Motor neuron (in vitro differentiated cells): ENCODE measurements at regions not wholly inside any gene's neighbourhood (a gene's known extent, or its start where the extent isn't known, plus 50 kb on each side); places are given as distances from the start of the nearest gene placed in this dataset.

Experiments
- ATAC-seq, 8 experiments: fragments of 200-7000 bp; cut with Tn5 transposase; replicated peaks in 6 of 8; 2 replicates each; pipeline ENCODE4 v1.8.0; 2021; ENCODE audit warnings: mild to moderate bottlenecking in 8 of 8, moderate library complexity in 8 of 8
- H3K27ac ChIP-seq, 2 donors: fragments of 250-450 bp; sonication (Bioruptor Pico); 2 replicates each; pipeline ENCODE4 v1.9.0; 2021; ENCODE audit warnings: antibody characterized with exemption in 2 of 2, mild to moderate bottlenecking in 2 of 2, moderate library complexity in 1 of 2
- H3K4me1 ChIP-seq, 2 donors: fragments of 250-450 bp; sonication (Bioruptor Pico); replicated peaks in 1 of 2; 2 replicates each; pipeline ENCODE4 v1.6.1; 2021; ENCODE audit warnings: antibody characterized with exemption in 2 of 2, mild to moderate bottlenecking in 2 of 2, moderate library complexity in 1 of 2
- H3K4me3 ChIP-seq, 5 donors: fragments of 250-450 bp; sonication (Bioruptor Pico); 2 replicates each; pipeline ENCODE4 v1.9.0; 2021; ENCODE audit warnings: antibody characterized with exemption in 5 of 5, mild to moderate bottlenecking in 5 of 5, moderate library complexity in 4 of 5
- WGBS, 10 experiments: fragments of 450-650 bp; shearing (Covaris generic); methylation state at CpG; one replicate each; pipeline ENCODE4 v1.0.0; 2022; 5-methylcytosine and 5-hydroxymethylcytosine counted together
- in situ Hi-C, 9 experiments: fragments of 400-800 bp; cut with MboI; loops; one replicate each; pipeline ENCODE4 v1.15.0; 2021; ENCODE audit warnings: low sequenced_read_pairs in 9 of 9, low pct_unique_long_range_greater_than_20kb in 2 of 9; ENCODE audit not compliant: unreplicated experiment in 9 of 9

DNA sequence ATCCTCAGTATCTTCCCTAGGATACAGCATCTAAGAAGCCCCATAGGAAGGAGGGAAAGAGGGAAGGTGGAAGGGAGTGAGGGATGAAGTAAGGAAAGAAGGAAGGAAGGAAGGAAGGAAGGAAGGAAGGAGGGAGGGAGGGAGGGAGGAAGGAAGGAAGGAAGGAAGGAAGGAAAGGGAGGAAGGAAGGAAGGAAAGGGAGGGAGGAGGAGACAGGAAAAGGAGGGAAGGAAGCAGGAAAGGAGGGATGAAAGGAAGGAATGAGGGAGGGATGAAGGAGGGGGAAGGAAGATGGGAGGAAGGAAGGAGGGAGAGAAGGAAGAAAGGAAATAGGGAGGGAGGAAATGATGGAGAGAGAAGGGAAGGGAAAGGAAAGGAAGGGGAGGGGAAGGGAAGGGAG is 455.6 kb upstream of the ZMIZ1 start:
- no peak for ATAC-seq
- no peak overlapping the region for H3K4me3 ChIP-seq
- no peak overlapping the region for H3K27ac ChIP-seq
- in situ Hi-C loops, result no loop called here
- peaks cover 5 to 8% of the 10 kb centered on the region in 2 donors for H3K4me1 ChIP-seq

- Histone ChIP-seq H3K27ac (no peak overlapping the region), H3K4me3 (no peak overlapping the region), H3K4me1 (peaks cover 14 to 16% of the 10 kb centered on the region in 2 donors)
- peak in 7 of 8 experiments; percentile 11 to 72 (median 25) for ATAC-seq
- 80 to 100% (median 80%) methylated on average over 1 to 2 of the region's 4 CpGs; no CpG with 5 or more reads in 5 of the 10 experiments for WGBS, 10 experiments
- in situ Hi-C loops, result no loop called here
Observed at GRCh38 chr10:78614267-78614666, 454.5 kb upstream of the ZMIZ1 start.

GRCh38 chr10:78614744-78615143 is 454.0 kb upstream of the ZMIZ1 start:
- in situ Hi-C loops, result no loop called here
- Histone ChIP-seq H3K27ac (no peak overlapping the region), H3K4me3 (no peak overlapping the region), H3K4me1 (peaks cover 18 to 20% of the 10 kb centered on the region in 2 donors)
- 33 to 100% (median 83%) methylated on average over 1 to 3 of the region's 3 CpGs; no CpG with 5 or more reads in 1 of the 10 experiments for WGBS, 10 experiments
- no peak for ATAC-seq

- no peak overlapping the region for H3K27ac ChIP-seq
- in situ Hi-C loops, result no loop called here
- H3K4me3 ChIP-seq, result no peak overlapping the region
- 19 to 83% (median 43%) methylated on average over 1 to 4 of the region's 4 CpGs; no CpG with 5 or more reads in 1 of the 10 experiments for WGBS, 10 experiments
- ATAC-seq, result peak in 1 of 8 experiments; percentile 8
- peaks cover 20 to 25% of the 10 kb centered on the region in 2 donors for H3K4me1 ChIP-seq
Observed at GRCh38 chr10:78616125-78616695, 452.6 kb upstream of the ZMIZ1 start.

GRCh38 chr10:78617115-78617514 is 451.7 kb upstream of the ZMIZ1 start:
- no peak overlapping the region for H3K4me3 ChIP-seq
- 67 to 100% (median 100%) methylated on average over 1 to 3 of the region's 3 CpGs; no CpG with 5 or more reads in 4 of the 10 experiments for WGBS, 10 experiments
- in situ Hi-C loops, result no loop called here
- no peak overlapping the region for H3K27ac ChIP-seq
- peaks cover 26% of the 10 kb centered on the region in 2 donors for H3K4me1 ChIP-seq
- ATAC-seq, result no peak

DNA sequence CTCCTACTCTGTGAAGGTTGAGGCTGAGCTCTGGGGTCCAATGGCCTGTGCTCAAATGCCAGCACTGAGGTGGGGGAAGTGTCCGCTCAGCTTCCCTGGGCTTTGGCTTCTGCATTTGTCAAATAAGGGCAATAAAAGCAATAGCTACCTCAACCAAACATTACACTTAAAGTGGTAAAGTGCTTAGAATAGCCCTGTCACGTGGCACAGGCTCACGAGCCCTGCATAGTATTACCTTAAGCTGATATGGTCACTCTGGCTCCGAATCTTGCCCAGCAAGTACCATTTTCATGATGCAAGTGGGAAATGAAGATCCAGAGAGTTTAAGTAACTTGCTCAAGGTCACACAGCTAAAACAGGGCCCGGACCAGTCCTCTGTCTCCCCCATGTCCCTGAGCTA is 451.1 kb upstream of the ZMIZ1 start:
- ATAC-seq, result no peak
- in situ Hi-C loops, result no loop called here
- no peak overlapping the region for H3K4me3 ChIP-seq
- 76 to 100% (median 100%) methylated on average over 1 to 4 of the region's 5 CpGs; no CpG with 5 or more reads in 3 of the 10 experiments for WGBS, 10 experiments
- H3K27ac ChIP-seq, result no peak overlapping the region
- peaks cover 26 to 28% of the 10 kb centered on the region in 2 donors for H3K4me1 ChIP-seq

DNA sequence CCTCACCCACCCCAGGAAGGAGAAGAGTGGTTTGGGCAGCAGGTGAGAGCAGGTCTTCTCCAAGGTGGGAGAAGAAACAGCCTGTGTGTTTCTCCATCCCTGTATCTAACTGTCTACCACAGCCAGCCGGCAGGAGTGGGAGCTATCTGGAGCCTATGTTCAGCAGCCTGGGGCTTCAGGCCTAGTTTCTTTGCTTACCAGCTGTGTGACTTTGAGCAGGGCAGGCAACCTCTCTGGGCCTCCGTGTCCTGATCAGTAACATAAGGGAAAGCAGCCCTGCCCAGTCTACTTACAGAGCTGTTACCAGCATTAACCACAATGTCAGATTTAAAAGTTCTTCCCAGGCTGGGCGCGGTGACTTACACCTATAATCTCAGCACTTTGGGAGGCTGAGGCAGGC is 450.7 kb upstream of the ZMIZ1 start:
- Histone ChIP-seq H3K4me1 (peaks cover 26 to 28% of the 10 kb centered on the region in 2 donors), H3K4me3 (no peak overlapping the region), H3K27ac (no peak overlapping the region)
- ATAC-seq, result no peak
- WGBS, 10 experiments, result 20 to 100% (median 90%) methylated on average over 1 to 2 of the region's 4 CpGs; no CpG with 5 or more reads in 4 of the 10 experiments
- in situ Hi-C loops, result no loop called here

GRCh38 chr10:78619115-78619851 is 449.5 kb upstream of the ZMIZ1 start:
- no peak overlapping the region for H3K27ac ChIP-seq
- peaks cover 31 to 32% of the 10 kb centered on the region in 2 donors for H3K4me1 ChIP-seq
- 35 to 80% (median 70%) methylated on average over 1 to 6 of the region's 6 CpGs; no CpG with 5 or more reads in 6 of the 10 experiments for WGBS, 10 experiments
- in situ Hi-C loops, result no loop called here
- peak; percentile 15 to 86 (median 66) for ATAC-seq
- no peak overlapping the region for H3K4me3 ChIP-seq

DNA sequence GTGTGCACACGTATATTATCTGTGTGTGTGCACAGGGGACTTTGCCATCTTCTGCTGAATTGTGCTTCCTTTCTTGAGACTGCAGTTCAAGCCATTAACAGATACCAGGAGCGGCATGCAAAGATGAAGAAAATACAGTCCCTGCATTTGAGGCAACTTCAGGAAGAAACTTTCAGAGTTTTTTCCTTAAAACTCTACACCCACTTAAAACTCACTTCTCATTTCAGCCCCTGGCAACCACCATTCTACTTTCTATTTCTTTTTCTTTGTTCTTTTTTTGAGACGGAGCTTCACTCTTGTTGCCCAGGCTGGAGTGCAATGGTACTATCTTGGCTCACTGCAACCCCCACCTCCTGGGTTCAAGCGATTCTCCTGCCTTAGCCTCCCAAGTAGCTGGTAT is 448.9 kb upstream of the ZMIZ1 start:
- no peak for ATAC-seq
- 83 to 100% (median 93%) methylated on average over 1 to 3 of the region's 4 CpGs; no CpG with 5 or more reads in 1 of the 10 experiments for WGBS, 10 experiments
- in situ Hi-C loops, result no loop called here
- Histone ChIP-seq H3K27ac (no peak overlapping the region), H3K4me1 (peaks cover 34 to 37% of the 10 kb centered on the region in 2 donors), H3K4me3 (no peak overlapping the region)

DNA sequence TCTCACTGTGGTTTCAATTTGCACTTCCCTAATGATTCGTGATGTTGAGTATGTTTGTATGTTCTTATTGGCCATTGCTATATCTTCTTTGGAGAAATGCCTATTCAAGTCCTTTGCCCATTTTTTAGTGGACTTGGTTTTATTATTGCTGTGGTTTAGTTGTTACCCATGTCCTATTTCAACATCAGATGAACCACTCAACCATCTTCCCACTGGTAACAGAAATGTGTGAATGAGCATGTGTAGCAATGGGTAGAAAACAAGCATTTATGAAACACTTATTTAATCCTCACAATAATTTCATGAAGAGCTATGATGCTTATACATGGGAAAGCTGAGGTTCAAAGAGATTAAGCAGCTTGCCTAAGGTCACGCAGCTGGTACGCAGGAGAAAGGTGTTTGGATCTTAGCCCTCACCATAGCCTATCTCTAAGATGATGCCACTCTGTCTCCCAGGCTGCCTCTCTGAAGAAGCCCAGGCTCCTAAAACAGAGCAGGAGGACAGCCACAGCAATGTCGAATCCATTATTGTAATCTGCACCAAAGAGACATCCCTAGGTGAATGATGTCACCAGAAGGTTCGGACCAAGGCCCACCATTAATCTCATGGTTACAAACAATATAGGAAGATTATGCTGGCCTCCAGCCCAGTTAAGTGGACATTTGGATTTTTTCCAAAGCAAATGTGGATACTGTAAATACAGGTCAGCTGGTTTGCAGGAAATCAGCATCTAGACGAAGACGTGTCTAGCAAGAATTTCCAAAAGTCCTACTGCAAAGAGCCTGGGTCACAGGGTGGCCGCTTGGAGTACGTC is 447.6 kb upstream of the ZMIZ1 start:
- WGBS, 10 experiments, result 66 to 100% (median 83%) methylated on average over 1 to 8 of the region's 9 CpGs; no CpG with 5 or more reads in 1 of the 10 experiments
- in situ Hi-C loops, result no loop called here
- Histone ChIP-seq H3K4me1 (peaks cover 35 to 41% of the 10 kb centered on the region in 2 donors), H3K4me3 (no peak overlapping the region), H3K27ac (peak overlapping the region in 1 of 2 donors; percentile 4)
- peak in 3 of 8 experiments; percentile 54 to 73 (median 54) for ATAC-seq

DNA sequence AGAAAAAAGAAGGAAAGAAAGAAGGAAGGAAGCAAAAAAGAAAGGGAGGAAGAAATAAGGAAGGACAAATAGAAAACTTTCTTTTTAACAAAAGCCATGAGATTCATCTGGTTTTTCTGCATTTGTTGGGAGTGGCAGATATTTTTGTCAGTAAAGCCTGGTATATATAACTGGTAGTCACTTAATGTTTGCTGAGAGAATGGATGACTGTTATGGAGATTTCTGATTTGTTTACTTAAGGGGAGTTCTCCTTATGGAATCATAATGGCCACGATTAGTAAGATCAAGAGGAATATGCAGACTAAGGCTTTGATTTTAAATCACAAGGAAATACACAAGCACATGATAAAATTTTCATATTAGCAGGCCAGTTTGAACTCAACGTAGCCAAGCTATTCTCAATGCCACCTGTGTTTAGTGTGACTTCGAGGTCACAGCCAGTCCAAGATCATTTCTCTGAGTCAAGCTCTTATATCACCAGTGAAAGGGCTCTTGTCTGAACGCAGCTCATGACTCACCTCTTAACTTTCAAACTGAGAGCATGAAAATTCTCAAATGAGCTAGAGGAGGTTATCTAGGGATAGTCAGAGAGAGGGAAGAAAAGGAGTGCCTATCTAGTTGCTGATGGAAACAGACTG is 445.1 kb upstream of the ZMIZ1 start:
- in situ Hi-C loops, result no loop called here
- peak; percentile 68 to 88 (median 80) for ATAC-seq

DNA sequence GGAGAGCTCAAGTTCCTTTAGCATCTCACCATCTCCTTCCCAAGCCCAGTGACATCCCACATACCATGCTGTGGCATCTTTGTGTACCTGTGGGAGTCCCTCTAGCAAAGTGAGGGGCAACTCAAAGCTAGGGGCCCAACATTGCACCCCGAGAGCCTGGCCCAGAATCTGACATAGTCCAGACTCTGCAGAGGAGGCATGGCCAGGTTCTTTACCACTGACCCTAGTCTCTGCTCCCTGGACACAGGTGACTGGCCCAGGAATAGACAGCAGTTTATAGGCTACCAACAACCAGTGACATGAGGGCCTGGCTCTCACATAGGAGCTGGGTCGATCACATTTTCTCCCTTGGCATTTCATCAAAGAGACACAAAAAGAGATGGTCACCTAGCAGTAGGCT is 444.0 kb upstream of the ZMIZ1 start:
- no peak overlapping the region for H3K4me3 ChIP-seq
- 80% methylated on average over 1 of the region's 2 CpGs; no CpG with 5 or more reads in 9 of the 10 experiments for WGBS, 10 experiments
- peaks cover 38 to 47% of the 10 kb centered on the region in 2 donors for H3K4me1 ChIP-seq
- ATAC-seq, result no peak
- H3K27ac ChIP-seq, result no peak overlapping the region
- in situ Hi-C loops, result no loop called here

More for the DNA sequence above, 445.1 kb upstream of the ZMIZ1 start:
- Histone ChIP-seq H3K27ac (no peak overlapping the region), H3K4me1 (peaks cover 48 to 58% of the 10 kb centered on the region in 2 donors), H3K4me3 (no peak overlapping the region)
- WGBS, 10 experiments, result 0 to 71% (median 14%) methylated on average over 1 to 4 of the region's 4 CpGs; no CpG with 5 or more reads in 1 of the 10 experiments
